Astrocyte of the spinal cord (primary cell): ENCODE measurements at regions not wholly inside any gene's neighbourhood (a gene's known extent, or its start where the extent isn't known, plus 50 kb on each side); places are given as distances from the start of the nearest gene placed in this dataset.

Experiments used
- DNase-seq: peaks from one replicate; pipeline ENCODE4 v3.0.0; 2011; ENCODE audit warnings: low read depth, low spot score
- H3K4me3 ChIP-seq: 2 replicates; pipeline ENCODE4 v1.5.1; 2011; ENCODE audit warnings: low read depth, mild to moderate bottlenecking, low read length, moderate library complexity
- in situ Hi-C: cut with HindIII; loops from 2 replicates; pipeline ENCODE4 v1.10.0; 2017; ENCODE audit warnings: low sequenced_read_pairs
- TF ChIP-seq, protein P1 (sequence below): IDR thresholded peaks from 2 replicates; pipeline ENCODE4 v1.5.1; 2012; ENCODE audit warnings: low read depth, mild to moderate bottlenecking, low read length, inconsistent platforms

DNA sequence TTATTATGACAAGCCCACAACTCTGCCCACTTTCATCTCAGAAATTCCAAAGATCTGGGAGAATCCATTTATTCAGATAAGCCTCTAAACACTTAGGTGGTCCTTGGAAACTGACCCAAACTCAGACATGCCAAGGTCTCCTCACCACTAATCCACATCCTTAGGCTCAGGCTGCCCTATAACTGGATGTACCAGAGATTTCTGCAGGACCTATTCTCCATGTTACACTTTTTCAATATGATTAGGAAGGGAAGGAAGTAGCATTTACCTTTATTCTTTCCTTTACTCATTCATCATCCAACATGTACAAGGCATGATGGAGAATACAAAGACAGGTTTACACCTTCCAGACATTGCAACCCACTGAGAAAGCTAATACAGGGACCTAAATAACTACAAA is 145.9 kb upstream of the BMP4 start:
- in situ Hi-C loops = no loop called here
- no peak for DNase-seq
- TF ChIP-seq, protein P1, sequence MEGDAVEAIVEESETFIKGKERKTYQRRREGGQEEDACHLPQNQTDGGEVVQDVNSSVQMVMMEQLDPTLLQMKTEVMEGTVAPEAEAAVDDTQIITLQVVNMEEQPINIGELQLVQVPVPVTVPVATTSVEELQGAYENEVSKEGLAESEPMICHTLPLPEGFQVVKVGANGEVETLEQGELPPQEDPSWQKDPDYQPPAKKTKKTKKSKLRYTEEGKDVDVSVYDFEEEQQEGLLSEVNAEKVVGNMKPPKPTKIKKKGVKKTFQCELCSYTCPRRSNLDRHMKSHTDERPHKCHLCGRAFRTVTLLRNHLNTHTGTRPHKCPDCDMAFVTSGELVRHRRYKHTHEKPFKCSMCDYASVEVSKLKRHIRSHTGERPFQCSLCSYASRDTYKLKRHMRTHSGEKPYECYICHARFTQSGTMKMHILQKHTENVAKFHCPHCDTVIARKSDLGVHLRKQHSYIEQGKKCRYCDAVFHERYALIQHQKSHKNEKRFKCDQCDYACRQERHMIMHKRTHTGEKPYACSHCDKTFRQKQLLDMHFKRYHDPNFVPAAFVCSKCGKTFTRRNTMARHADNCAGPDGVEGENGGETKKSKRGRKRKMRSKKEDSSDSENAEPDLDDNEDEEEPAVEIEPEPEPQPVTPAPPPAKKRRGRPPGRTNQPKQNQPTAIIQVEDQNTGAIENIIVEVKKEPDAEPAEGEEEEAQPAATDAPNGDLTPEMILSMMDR = no peak
- no peak overlapping the region for H3K4me3 ChIP-seq

DNA sequence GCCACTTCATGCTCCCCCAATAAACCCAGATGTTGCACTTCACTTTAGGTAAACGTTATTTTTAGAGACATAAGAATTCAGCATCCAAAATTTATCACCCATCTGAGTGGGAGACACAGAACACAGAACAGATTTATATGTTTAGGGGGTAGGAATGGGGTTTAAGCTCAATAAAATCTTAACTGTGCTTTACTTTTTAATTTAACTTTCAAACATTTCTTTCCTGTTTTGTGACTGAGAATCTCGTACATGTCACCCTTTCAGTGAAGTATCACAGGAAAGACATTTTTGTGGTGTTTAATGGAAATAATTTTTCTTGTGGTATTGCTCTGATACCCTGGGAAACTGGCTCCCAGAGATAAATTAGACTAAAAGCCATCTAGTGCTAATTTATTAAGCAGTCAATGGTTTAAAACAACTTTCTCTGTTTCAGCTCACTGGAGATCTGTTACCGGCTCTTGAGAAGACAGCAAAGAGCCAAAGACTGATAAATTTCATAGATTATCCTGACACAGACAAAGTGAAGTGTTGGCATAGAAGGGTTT is 148.0 kb upstream of the BMP4 start:
- in situ Hi-C loops = no loop called here
- DNase-seq = no peak
- no peak overlapping the region for H3K4me3 ChIP-seq
- TF ChIP-seq, protein P1 = no peak

DNA sequence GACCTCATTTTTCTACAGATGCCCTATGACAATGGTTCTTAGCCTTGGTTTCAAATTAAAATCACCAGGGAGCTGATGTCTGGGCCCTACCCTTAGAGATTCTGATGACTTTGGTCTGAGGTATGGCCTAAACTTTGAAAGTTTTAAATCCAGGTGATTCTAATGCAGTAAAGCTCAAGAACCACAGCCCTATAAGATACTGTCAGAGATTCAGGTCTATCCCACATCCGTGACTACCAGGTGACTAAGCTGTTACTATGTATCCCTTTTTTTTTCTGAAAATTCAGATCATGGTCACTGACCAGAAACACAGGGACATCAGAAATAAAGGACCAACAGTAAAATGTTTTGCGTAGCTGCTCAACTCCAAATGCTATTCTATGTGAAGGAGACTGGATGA is 148.8 kb upstream of the BMP4 start:
- no peak for DNase-seq
- TF ChIP-seq, protein P1 = no peak
- in situ Hi-C loops = no loop called here
- no peak overlapping the region for H3K4me3 ChIP-seq

DNA sequence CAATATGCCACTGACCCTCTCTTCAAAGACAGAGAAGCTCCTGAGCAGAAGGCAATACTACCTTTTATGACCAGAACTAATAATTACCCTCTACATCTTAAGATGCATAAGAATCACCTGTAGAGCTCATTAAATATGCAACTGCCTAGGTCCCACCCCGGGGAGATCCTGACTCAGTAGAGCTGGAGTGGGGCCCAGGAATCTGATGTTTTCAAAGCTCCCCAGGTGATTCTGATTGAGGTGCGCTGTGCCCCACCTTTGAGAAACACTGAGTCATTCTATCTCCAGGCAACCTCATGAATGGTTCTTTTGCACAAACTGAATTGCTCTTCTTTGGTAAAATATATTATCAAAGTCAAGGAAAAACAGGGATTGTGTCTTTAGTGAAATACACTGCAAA is 149.3 kb upstream of the BMP4 start:
- TF ChIP-seq, protein P1 = no peak
- in situ Hi-C loops = no loop called here
- DNase-seq = no peak
- H3K4me3 ChIP-seq = no peak overlapping the region

DNA sequence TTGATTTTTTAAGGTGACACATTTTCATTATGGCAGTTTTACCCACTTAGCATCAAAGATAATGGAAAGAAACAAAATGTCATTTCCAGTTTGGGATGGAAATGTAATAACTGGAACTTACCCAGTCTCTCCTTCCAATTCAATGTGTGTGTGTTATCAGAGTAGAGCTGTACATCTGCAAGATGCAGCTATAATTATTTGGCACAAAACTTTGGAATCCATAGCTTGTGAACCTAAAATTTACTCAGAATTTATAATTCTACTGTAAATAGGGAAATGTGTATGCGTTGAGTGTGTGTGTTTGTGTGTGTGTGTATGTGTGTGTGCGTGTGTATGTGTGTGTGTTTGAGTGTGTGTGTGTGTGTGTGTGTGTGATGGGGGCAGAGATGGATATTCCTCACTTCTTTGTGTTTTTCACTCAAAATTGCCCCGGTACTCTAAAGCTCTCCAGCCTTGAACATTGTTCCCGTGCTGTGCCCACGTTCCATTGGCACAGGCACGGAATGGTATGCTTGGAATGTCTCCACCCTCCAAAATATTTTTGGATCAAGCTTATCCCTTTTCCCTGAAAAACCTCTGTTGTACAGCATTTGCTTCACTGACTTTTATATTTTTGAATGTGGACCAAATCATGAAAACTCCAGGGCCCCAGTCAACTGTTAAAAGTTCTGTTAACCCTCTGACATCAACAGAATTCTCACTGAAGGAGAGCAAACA is 150.2 kb upstream of the BMP4 start:
- no peak overlapping the region for H3K4me3 ChIP-seq
- in situ Hi-C loops = no loop called here
- TF ChIP-seq, protein P1 = no peak
- no peak for DNase-seq

DNA sequence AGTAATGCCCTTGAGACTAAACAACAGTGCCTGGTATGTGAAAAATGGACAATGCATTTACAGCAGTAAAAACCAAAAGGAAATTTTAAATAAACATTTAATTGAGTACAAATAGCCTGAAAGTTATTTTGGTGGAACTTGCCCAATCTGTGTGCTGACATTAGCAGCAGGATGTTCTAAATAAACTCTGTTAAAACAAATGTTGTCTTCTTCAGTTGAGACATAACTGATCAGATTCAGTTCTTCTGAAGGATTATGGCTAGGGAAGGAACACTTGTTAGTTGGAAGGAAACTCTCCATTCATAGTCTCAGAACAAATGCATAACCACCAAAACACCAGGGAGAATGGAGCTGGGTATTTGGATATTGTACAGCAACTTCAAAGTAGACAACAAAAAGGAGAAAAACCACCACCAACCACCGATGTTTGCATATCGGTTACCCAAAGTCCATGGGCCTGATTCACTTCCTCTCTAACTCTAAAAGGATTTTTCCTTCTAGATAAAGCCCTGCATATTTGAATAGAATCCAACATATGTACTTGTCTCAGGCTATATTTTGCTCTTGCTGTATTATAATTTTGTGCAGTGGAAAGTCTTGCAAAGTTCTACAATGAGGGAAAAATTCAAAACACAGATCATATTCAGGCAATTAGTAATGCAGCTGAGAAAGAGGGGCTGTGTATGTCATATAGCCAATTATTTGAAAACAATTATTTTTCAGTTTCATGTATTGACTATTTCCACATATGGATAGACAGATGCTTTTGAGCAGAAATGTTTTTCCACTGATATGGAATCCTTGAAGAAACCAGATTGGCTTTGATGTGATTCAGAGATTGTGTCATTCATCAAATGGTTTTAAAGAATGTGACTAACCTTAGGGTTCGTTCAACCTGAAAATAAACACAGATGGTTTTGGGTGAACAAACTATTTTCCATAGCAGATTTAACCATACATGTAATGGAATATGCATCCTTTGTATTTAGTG is 152.2 kb upstream of the BMP4 start:
- in situ Hi-C loops = no loop called here
- H3K4me3 ChIP-seq = no peak overlapping the region
- TF ChIP-seq, protein P1 = no peak
- peak; percentile 97 for DNase-seq
